ENCODE measurements at regions not wholly inside any gene's neighbourhood (a gene's known extent, or its start where the extent isn't known, plus 50 kb on each side); places are given as distances from the start of the nearest gene placed in this dataset.

- Histone ChIP-seq H2AFZ (ENCODE audit: low read depth, low read length, poor library complexity, severe bottlenecking) (no peak overlapping the region), H3K4me2 (ENCODE audit: low read length) (no peak overlapping the region), H3K36me3 (ENCODE audit: control insufficient read depth in 1 of 2, insufficient read depth in 2 of 2, low read length in 2 of 2) (no peaks in the 10 kb centered on the region), H4K20me1 (ENCODE audit: insufficient read depth) (no peaks in the 10 kb centered on the region), H3K79me2 (ENCODE audit: insufficient read depth, low read length) (no peaks in the 10 kb centered on the region), H3K4me1 (ENCODE audit: control insufficient read depth in 1 of 2, insufficient read depth in 2 of 2, low read length in 2 of 2) (no peaks in the 10 kb centered on the region), H3K27ac (ENCODE audit: low read depth, low read length) (no peak overlapping the region), H3K9me2 (ENCODE audit: insufficient read depth) (no peaks in the 10 kb centered on the region), H3K9me3 (ENCODE audit: control insufficient read depth in 1 of 2, insufficient read depth in 1 of 2, low read depth in 1 of 2, low read length in 2 of 2) (no peaks in the 10 kb centered on the region), H3K9ac (ENCODE audit: low read length) (no peak overlapping the region), H3K4me3 (replicated peaks in 1 of 2; ENCODE audit: low read depth in 1 of 2, low read length in 2 of 2) (no peak overlapping the region), H3K27me3 (ENCODE audit: insufficient read depth, low read length) (peaks cover 49% of the 10 kb centered on the region)
- TF ChIP-seq CTCF (IDR thresholded peaks at IDR 0.05 in 2 of 3, conservative IDR thresholded peaks at IDR 0.05 in 1 of 3; ENCODE audit: borderline replicate concordance in 1 of 3, insufficient read depth in 1 of 3, low read depth in 2 of 3, low read length in 2 of 3): no peak
- no peak for TF ChIP-seq ATF3 (IDR thresholded peaks at IDR 0.05)
- TF ChIP-seq FOSL1 (IDR thresholded peaks at IDR 0.05; ENCODE audit: low read depth): no peak
- no peak for TF ChIP-seq EGR1 (IDR thresholded peaks at IDR 0.05; ENCODE audit: low read depth)
- no peak for TF ChIP-seq CBX3 (IDR thresholded peaks at IDR 0.05; ENCODE audit: low read depth)
- no peak for TF ChIP-seq JUND (IDR thresholded peaks at IDR 0.05)
- TF ChIP-seq ZFX (IDR thresholded peaks at IDR 0.05): no peak
- no peak for TF ChIP-seq EZH2phosphoT487 (IDR thresholded peaks at IDR 0.05; ENCODE audit: borderline replicate concordance)
- no peak for DNase-seq (ENCODE audit: low read depth, low spot score)
- intact Hi-C loops (cut with micrococcal nuclease): no loop called here
- ATAC-seq: no peak
- no TSS peak for BruUV-seq (replicated peaks)
- ChIA-PET RAD21 (ENCODE audit: low non-redundant PET in 1 of 2, low total read pairs in 2 of 2, uncharacterized antibody in 2 of 2, unreplicated experiment in 2 of 2) (no interaction called here), POLR2A (no interaction called here), CTCF (no interaction called here)
Measured at GRCh38 chr22:49075150-49075549, 752.5 kb downstream of the BRD1 start.

DNA sequence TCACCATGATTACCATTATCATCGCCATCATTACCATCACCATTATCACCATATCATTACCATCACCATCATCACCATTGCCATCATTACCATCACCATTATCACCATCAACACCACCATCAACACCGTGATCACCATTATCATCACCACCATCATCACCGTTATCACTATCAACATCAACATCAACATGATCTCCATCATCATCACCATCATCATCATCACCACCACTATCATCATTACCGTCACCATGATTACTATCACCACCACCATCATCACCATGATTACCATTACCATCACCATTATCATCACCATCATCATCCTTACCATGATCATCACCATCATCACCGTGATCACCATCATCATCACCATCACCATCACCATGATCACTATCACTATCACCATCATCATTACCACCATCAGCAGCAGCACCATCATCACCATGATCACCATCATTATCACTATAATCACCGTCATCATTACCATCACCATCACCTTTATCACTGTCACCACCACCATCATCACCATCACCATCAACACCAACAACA is 753.7 kb downstream of the BRD1 start:
- no peak for TF ChIP-seq EZH2 (IDR thresholded peaks at IDR 0.05)
- ChIA-PET RAD21 (ENCODE audit: low non-redundant PET in 1 of 2, low total read pairs in 2 of 2, uncharacterized antibody in 2 of 2, unreplicated experiment in 2 of 2) (no interaction called here), POLR2A (no interaction called here), CTCF (no interaction called here)
- DNase-seq (ENCODE audit: low read depth, low spot score) (no peak), ATAC-seq (no peak)
- Histone ChIP-seq H2AFZ (ENCODE audit: low read depth, low read length, poor library complexity, severe bottlenecking) (no peak overlapping the region), H3K27ac (ENCODE audit: low read depth, low read length) (no peak overlapping the region), H3K9ac (ENCODE audit: low read length) (no peak overlapping the region), H3K9me2 (ENCODE audit: insufficient read depth) (no peaks in the 10 kb centered on the region), H3K4me1 (ENCODE audit: control insufficient read depth in 1 of 2, insufficient read depth in 2 of 2, low read length in 2 of 2) (no peaks in the 10 kb centered on the region), H3K4me2 (ENCODE audit: low read length) (no peak overlapping the region), H3K36me3 (ENCODE audit: control insufficient read depth in 1 of 2, insufficient read depth in 2 of 2, low read length in 2 of 2) (no peaks in the 10 kb centered on the region), H3K9me3 (ENCODE audit: control insufficient read depth in 1 of 2, insufficient read depth in 1 of 2, low read depth in 1 of 2, low read length in 2 of 2) (no peaks in the 10 kb centered on the region), H4K20me1 (ENCODE audit: insufficient read depth) (no peaks in the 10 kb centered on the region), H3K4me3 (replicated peaks in 1 of 2; ENCODE audit: low read depth in 1 of 2, low read length in 2 of 2) (no peak overlapping the region), H3K27me3 (ENCODE audit: insufficient read depth, low read length) (peaks cover 57% of the 10 kb centered on the region), H3K79me2 (ENCODE audit: insufficient read depth, low read length) (no peaks in the 10 kb centered on the region)
- BruUV-seq (replicated peaks): no TSS peak
- intact Hi-C loops (cut with micrococcal nuclease): no loop called here
